ACC112 (cell line): ENCODE measurements at regions not wholly inside any gene's neighbourhood (a gene's known extent, or its start where the extent isn't known, plus 50 kb on each side); places are given as distances from the start of the nearest gene placed in this dataset.

Experiments used
- H2AFZ ChIP-seq: fragments of 200-600 bp; sonication (generic); one replicate; pipeline ENCODE4 v1.6.0; 2017; ENCODE audit warnings: antibody characterized with exemption, low read length; ENCODE audit not compliant: unreplicated experiment
- H3K27ac ChIP-seq: fragments of 200-600 bp; sonication (generic); 2 replicates; pipeline ENCODE4 v1.5.1; 2014; ENCODE audit warnings: low read depth, mild to moderate bottlenecking, antibody characterized with exemption, low read length, moderate library complexity
- H3K27me3 ChIP-seq: fragments of 200-600 bp; sonication (generic); 2 replicates; pipeline ENCODE4 v1.6.1; 2014; ENCODE audit warnings: mild to moderate bottlenecking, antibody characterized with exemption, low read length, moderate library complexity, mixed read lengths; ENCODE audit not compliant: insufficient read depth
- H3K36me3 ChIP-seq: fragments of 200-600 bp; sonication (generic); 2 replicates; pipeline ENCODE4 v1.6.1; 2016; ENCODE audit warnings: mild to moderate bottlenecking, antibody characterized with exemption, low read length, moderate library complexity, mixed read lengths; ENCODE audit not compliant: insufficient read depth
- H3K4me1 ChIP-seq: fragments of 200-600 bp; sonication (generic); one replicate; pipeline ENCODE4 v1.6.1; 2016; ENCODE audit warnings: low read length, mixed read lengths; ENCODE audit not compliant: insufficient read depth, unreplicated experiment, control insufficient read depth
- H3K4me3 ChIP-seq: fragments of 200-600 bp; sonication (generic); 2 replicates; pipeline ENCODE4 v1.5.1; 2014; ENCODE audit warnings: mild to moderate bottlenecking, low read depth, low read length
- H3K79me2 ChIP-seq: fragments of 200-600 bp; sonication (generic); one replicate; pipeline ENCODE4 v1.6.0; 2016; ENCODE audit warnings: low read length; ENCODE audit not compliant: control insufficient read depth, unreplicated experiment, insufficient read depth

GRCh38 chr4:14752341-14753046, 249.8 kb upstream of the CPEB2 start:
- Histone ChIP-seq H3K79me2 (no peaks in the 10 kb centered on the region), H3K27ac (no peak overlapping the region), H3K4me3 (no peak overlapping the region), H2AFZ (no peak overlapping the region), H3K27me3 (no peaks in the 10 kb centered on the region), H3K4me1 (no peaks in the 10 kb centered on the region), H3K36me3 (peaks cover 4% of the 10 kb centered on the region; the same call in 1 of the 2 replicates)

GRCh38 chr4:14767142-14767541, 235.1 kb upstream of the CPEB2 start:
- H3K27me3 ChIP-seq, result 0 out of 2 replicates have a peak, but pooled peaks cover 8% of the 10 kb centered on the region
- H3K4me3 ChIP-seq, result no peak overlapping the region
- H2AFZ ChIP-seq, result no peak overlapping the region
- H3K4me1 ChIP-seq, result no peaks in the 10 kb centered on the region
- no peaks in the 10 kb centered on the region for H3K79me2 ChIP-seq
- no peak overlapping the region for H3K27ac ChIP-seq
- no peaks in the 10 kb centered on the region for H3K36me3 ChIP-seq

- Histone ChIP-seq H2AFZ (no peak overlapping the region), H3K79me2 (no peaks in the 10 kb centered on the region), H3K27ac (no peak overlapping the region), H3K4me3 (no peak overlapping the region), H3K36me3 (no peaks in the 10 kb centered on the region), H3K27me3 (0 out of 2 replicates have a peak, but pooled peaks cover 8% of the 10 kb centered on the region), H3K4me1 (no peaks in the 10 kb centered on the region)
Observed at GRCh38 chr4:14768449-14768848, 233.8 kb upstream of the CPEB2 start.

- H3K27me3 ChIP-seq, result 0 out of 2 replicates have a peak, but pooled peaks cover 6% of the 10 kb centered on the region
- no peaks in the 10 kb centered on the region for H3K4me1 ChIP-seq
- no peak overlapping the region for H2AFZ ChIP-seq
Observed at GRCh38 chr4:14769993-14770392, 232.3 kb upstream of the CPEB2 start.

GRCh38 chr4:14771094-14771493, 231.2 kb upstream of the CPEB2 start:
- no peaks in the 10 kb centered on the region for H3K27me3 ChIP-seq
- H3K4me3 ChIP-seq, result no peak overlapping the region
- H3K36me3 ChIP-seq, result no peaks in the 10 kb centered on the region
- H3K79me2 ChIP-seq, result no peaks in the 10 kb centered on the region
- H2AFZ ChIP-seq, result no peak overlapping the region
- H3K4me1 ChIP-seq, result no peaks in the 10 kb centered on the region
- no peak overlapping the region for H3K27ac ChIP-seq

More at GRCh38 chr4:14769993-14770392, 232.3 kb upstream of the CPEB2 start:
- Histone ChIP-seq H3K36me3 (no peaks in the 10 kb centered on the region), H3K79me2 (no peaks in the 10 kb centered on the region), H3K27ac (no peak overlapping the region), H3K4me3 (no peak overlapping the region)

GRCh38 chr4:14771504-14772175, 230.6 kb upstream of the CPEB2 start:
- no peak overlapping the region for H3K4me3 ChIP-seq
- H3K36me3 ChIP-seq, result no peaks in the 10 kb centered on the region
- H2AFZ ChIP-seq, result no peak overlapping the region
- no peaks in the 10 kb centered on the region for H3K4me1 ChIP-seq
- H3K27me3 ChIP-seq, result no peaks in the 10 kb centered on the region
- no peak overlapping the region for H3K27ac ChIP-seq
- no peaks in the 10 kb centered on the region for H3K79me2 ChIP-seq

- Histone ChIP-seq H3K27ac (no peak overlapping the region), H3K4me3 (no peak overlapping the region), H2AFZ (no peak overlapping the region), H3K27me3 (no peaks in the 10 kb centered on the region), H3K4me1 (no peaks in the 10 kb centered on the region), H3K36me3 (no peaks in the 10 kb centered on the region), H3K79me2 (no peaks in the 10 kb centered on the region)
Observed at GRCh38 chr4:14772388-14772787, 229.9 kb upstream of the CPEB2 start.

GRCh38 chr4:14783011-14783877, 219.0 kb upstream of the CPEB2 start:
- Histone ChIP-seq H3K36me3 (no peaks in the 10 kb centered on the region), H3K4me1 (peaks cover 6% of the 10 kb centered on the region), H3K79me2 (no peaks in the 10 kb centered on the region), H3K4me3 (no peak overlapping the region), H3K27ac (peak overlapping the region; percentile 52), H2AFZ (no peak overlapping the region), H3K27me3 (no peaks in the 10 kb centered on the region)

- Histone ChIP-seq H3K79me2 (no peaks in the 10 kb centered on the region), H2AFZ (no peak overlapping the region), H3K27ac (no peak overlapping the region), H3K36me3 (no peaks in the 10 kb centered on the region), H3K27me3 (no peaks in the 10 kb centered on the region), H3K4me1 (peaks cover 6% of the 10 kb centered on the region), H3K4me3 (no peak overlapping the region)
Observed at GRCh38 chr4:14787221-14787620, 215.1 kb upstream of the CPEB2 start.

- Histone ChIP-seq H3K27me3 (no peaks in the 10 kb centered on the region), H3K36me3 (no peaks in the 10 kb centered on the region), H2AFZ (no peak overlapping the region), H3K4me1 (peaks cover 9% of the 10 kb centered on the region), H3K79me2 (no peaks in the 10 kb centered on the region), H3K4me3 (no peak overlapping the region), H3K27ac (no peak overlapping the region)
Observed at GRCh38 chr4:14787894-14788293, 214.4 kb upstream of the CPEB2 start.
